ENCODE measurements at regions not wholly inside any gene's neighbourhood (a gene's known extent, or its start where the extent isn't known, plus 50 kb on each side); places are given as distances from the start of the nearest gene placed in this dataset.

GRCh38 chr12:98402671-98403070 is 112.7 kb upstream of the TMPO start:
- Histone ChIP-seq H3K36me3 (no peaks in the 10 kb centered on the region), H3K4me1 (peaks cover 0 to 10% (median 3%) of the 10 kb centered on the region in 4 donors), H3K27me3 (peaks cover 0 to 4% (median 0%) of the 10 kb centered on the region in 3 donors), H3K4me3 (no peak overlapping the region), H3K27ac (no peak overlapping the region), H3K9me3 (peaks cover 0 to 5% (median 0%) of the 10 kb centered on the region in 4 donors)
- WGBS, 5 donors: 76 to 88% (median 85%) methylated on average over 3 of the region's 3 CpGs
- TF ChIP-seq CTCF (IDR thresholded peaks at IDR 0.05): no peak
- TF ChIP-seq EP300 (IDR thresholded peaks at IDR 0.05): no peak
- TF ChIP-seq POLR2A (IDR thresholded peaks at IDR 0.05): no peak
- no peak for TF ChIP-seq POLR2AphosphoS5 (IDR thresholded peaks at IDR 0.05)
- no peak for DNase-seq
- intact Hi-C loops (cut with DNase I; ENCODE audit: low total_unique reads): no loop called here

GRCh38 chr12:98403385-98403784 is 112.0 kb upstream of the TMPO start:
- TF ChIP-seq POLR2A (IDR thresholded peaks at IDR 0.05) (no peak), POLR2AphosphoS5 (IDR thresholded peaks at IDR 0.05) (no peak), EP300 (IDR thresholded peaks at IDR 0.05) (no peak)
- Histone ChIP-seq H3K4me1 (peaks cover 0 to 6% (median 0%) of the 10 kb centered on the region in 4 donors), H3K4me3 (no peak overlapping the region), H3K27ac (no peak overlapping the region), H3K36me3 (no peaks in the 10 kb centered on the region), H3K9me3 (peaks cover 0 to 7% (median 0%) of the 10 kb centered on the region in 4 donors), H3K27me3 (peaks cover 0 to 4% (median 0%) of the 10 kb centered on the region in 3 donors)
- no peak for DNase-seq
- intact Hi-C loops (cut with DNase I; ENCODE audit: low total_unique reads): no loop called here
- WGBS, 5 donors: 93 to 100% (median 96%) methylated on average over 1 of the region's 1 CpG

GRCh38 chr12:98403936-98404335 is 111.5 kb upstream of the TMPO start:
- Histone ChIP-seq H3K27me3 (no peaks in the 10 kb centered on the region), H3K9me3 (peaks cover 0 to 7% (median 0%) of the 10 kb centered on the region in 4 donors), H3K4me1 (peaks cover 0 to 6% (median 0%) of the 10 kb centered on the region in 4 donors), H3K36me3 (no peaks in the 10 kb centered on the region), H3K27ac (no peak overlapping the region), H3K4me3 (no peak overlapping the region)
- intact Hi-C loops (cut with DNase I; ENCODE audit: low total_unique reads): no loop called here
- TF ChIP-seq EP300 (IDR thresholded peaks at IDR 0.05) (no peak), POLR2AphosphoS5 (IDR thresholded peaks at IDR 0.05) (no peak), POLR2A (IDR thresholded peaks at IDR 0.05) (no peak), CTCF (IDR thresholded peaks at IDR 0.05) (no peak)
- peak in 1 of 2 donors; percentile 16 for DNase-seq
- WGBS, 5 donors: 63 to 76% (median 70%) methylated on average over 5 of the region's 5 CpGs

- no peak for TF ChIP-seq CTCF (IDR thresholded peaks at IDR 0.05)
- TF ChIP-seq EP300 (IDR thresholded peaks at IDR 0.05): no peak
- TF ChIP-seq POLR2A (IDR thresholded peaks at IDR 0.05): no peak
- no peak for TF ChIP-seq POLR2AphosphoS5 (IDR thresholded peaks at IDR 0.05)
- H3K27me3 ChIP-seq: no peaks in the 10 kb centered on the region
- no peaks in the 10 kb centered on the region for H3K4me1 ChIP-seq
- H3K4me3 ChIP-seq: no peak overlapping the region
- no peak overlapping the region for H3K27ac ChIP-seq
- peaks cover 0 to 7% (median 0%) of the 10 kb centered on the region in 4 donors for H3K9me3 ChIP-seq
- no peaks in the 10 kb centered on the region for H3K36me3 ChIP-seq
- 81 to 89% (median 84%) methylated on average over 7 of the region's 7 CpGs for WGBS, 5 donors
- no peak for DNase-seq
- intact Hi-C loops (cut with DNase I; ENCODE audit: low total_unique reads): no loop called here
Measured at GRCh38 chr12:98405805-98406366, 109.5 kb upstream of the TMPO start.

GRCh38 chr12:98406378-98406777 is 109.0 kb upstream of the TMPO start:
- whole genome bisulfite sequencing, 5 donors: 89 to 98% (median 92%) methylated on average over 3 of the region's 3 CpGs
- Histone ChIP-seq H3K27ac (no peak overlapping the region), H3K9me3 (peaks cover 0 to 7% (median 0%) of the 10 kb centered on the region in 4 donors), H3K36me3 (no peaks in the 10 kb centered on the region), H3K4me3 (no peak overlapping the region), H3K27me3 (no peaks in the 10 kb centered on the region), H3K4me1 (no peaks in the 10 kb centered on the region)
- DNase-seq: no peak
- intact Hi-C loops (cut with DNase I; ENCODE audit: low total_unique reads): no loop called here
- TF ChIP-seq CTCF (IDR thresholded peaks at IDR 0.05) (no peak), EP300 (IDR thresholded peaks at IDR 0.05) (no peak), POLR2A (IDR thresholded peaks at IDR 0.05) (no peak), POLR2AphosphoS5 (IDR thresholded peaks at IDR 0.05) (no peak)

Data from stomach (tissue), 8 donors.